ENCODE measurements at regions not wholly inside any gene's neighbourhood (a gene's known extent, or its start where the extent isn't known, plus 50 kb on each side); places are given as distances from the start of the nearest gene placed in this dataset.

GRCh38 chr1:57707631-57708030 is 283.8 kb upstream of the DAB1 start:
- no peak for DNase-seq (ENCODE audit: low read depth)
- H3K4me3 ChIP-seq (ENCODE audit: low read depth, low read length) = no peak overlapping the region
- TF ChIP-seq CTCF (IDR thresholded peaks at IDR 0.05; ENCODE audit: control insufficient read depth, extremely low read depth, insufficient read depth) = no peak

- DNase-seq (ENCODE audit: low read depth) = no peak
- TF ChIP-seq CTCF (IDR thresholded peaks at IDR 0.05; ENCODE audit: control insufficient read depth, extremely low read depth, insufficient read depth) = no peak
- no peak overlapping the region for H3K4me3 ChIP-seq (ENCODE audit: low read depth, low read length)
These were observed 281.0 kb upstream of the DAB1 start for GRCh38 chr1:57704811-57705210.

GRCh38 chr1:57704231-57704630 is 280.4 kb upstream of the DAB1 start:
- DNase-seq (ENCODE audit: low read depth) = no peak
- TF ChIP-seq CTCF (IDR thresholded peaks at IDR 0.05; ENCODE audit: control insufficient read depth, extremely low read depth, insufficient read depth) = no peak
- H3K4me3 ChIP-seq (ENCODE audit: low read depth, low read length) = no peak overlapping the region

- H3K4me3 ChIP-seq (ENCODE audit: low read depth, low read length) = no peak overlapping the region
- TF ChIP-seq CTCF (IDR thresholded peaks at IDR 0.05; ENCODE audit: control insufficient read depth, extremely low read depth, insufficient read depth) = no peak
- DNase-seq (ENCODE audit: low read depth) = no peak
These were observed 273.0 kb upstream of the DAB1 start for GRCh38 chr1:57696904-57697303.

GRCh38 chr1:57696043-57696442 is 272.2 kb upstream of the DAB1 start:
- TF ChIP-seq CTCF (IDR thresholded peaks at IDR 0.05; ENCODE audit: control insufficient read depth, extremely low read depth, insufficient read depth) = no peak
- no peak overlapping the region for H3K4me3 ChIP-seq (ENCODE audit: low read depth, low read length)
- no peak for DNase-seq (ENCODE audit: low read depth)

GRCh38 chr1:57686306-57686705 is 262.4 kb upstream of the DAB1 start:
- TF ChIP-seq CTCF (IDR thresholded peaks at IDR 0.05; ENCODE audit: control insufficient read depth, extremely low read depth, insufficient read depth) = no peak
- no peak for DNase-seq (ENCODE audit: low read depth)

GRCh38 chr1:57683037-57683942 is 259.4 kb upstream of the DAB1 start:
- TF ChIP-seq CTCF (IDR thresholded peaks at IDR 0.05; ENCODE audit: control insufficient read depth, extremely low read depth, insufficient read depth) = no peak
- DNase-seq (ENCODE audit: low read depth) = no peak

More at GRCh38 chr1:57686306-57686705, 262.4 kb upstream of the DAB1 start:
- no peak overlapping the region for H3K4me3 ChIP-seq (ENCODE audit: low read depth, low read length)

More at GRCh38 chr1:57683037-57683942, 259.4 kb upstream of the DAB1 start:
- no peak overlapping the region for H3K4me3 ChIP-seq (ENCODE audit: low read depth, low read length)

All from LNCaP clone FGC (cell line).